ENCODE measurements at regions not wholly inside any gene's neighbourhood (a gene's known extent, or its start where the extent isn't known, plus 50 kb on each side); places are given as distances from the start of the nearest gene placed in this dataset.
A peak's percentile ranks its signal among the peaks of the same experiment; 100 is the strongest.

DNA sequence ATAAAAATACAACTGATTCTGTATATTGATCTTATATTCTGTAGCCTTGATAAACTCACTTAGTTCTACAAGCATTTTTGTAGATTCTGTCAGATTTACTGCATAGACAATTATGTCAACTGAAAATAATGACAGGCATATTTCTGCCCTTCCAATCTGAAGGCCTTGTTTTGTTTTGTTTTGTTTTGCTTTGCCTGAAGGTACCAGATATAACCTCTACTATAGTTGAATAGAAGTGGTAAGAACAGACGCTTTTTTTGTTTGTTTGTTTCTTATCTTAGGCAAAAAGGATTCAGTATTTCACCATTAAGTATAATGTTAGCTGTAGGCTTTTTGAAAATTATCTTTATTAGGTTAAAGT, 64.6 kb upstream of the RSPO3 start:
- no peaks in the 10 kb centered on the region for H3K36me3 ChIP-seq (ENCODE audit: control insufficient read depth, insufficient read depth, low read length)
- no peak for DNase-seq (ENCODE audit: low read depth)
- TF ChIP-seq, protein P1, sequence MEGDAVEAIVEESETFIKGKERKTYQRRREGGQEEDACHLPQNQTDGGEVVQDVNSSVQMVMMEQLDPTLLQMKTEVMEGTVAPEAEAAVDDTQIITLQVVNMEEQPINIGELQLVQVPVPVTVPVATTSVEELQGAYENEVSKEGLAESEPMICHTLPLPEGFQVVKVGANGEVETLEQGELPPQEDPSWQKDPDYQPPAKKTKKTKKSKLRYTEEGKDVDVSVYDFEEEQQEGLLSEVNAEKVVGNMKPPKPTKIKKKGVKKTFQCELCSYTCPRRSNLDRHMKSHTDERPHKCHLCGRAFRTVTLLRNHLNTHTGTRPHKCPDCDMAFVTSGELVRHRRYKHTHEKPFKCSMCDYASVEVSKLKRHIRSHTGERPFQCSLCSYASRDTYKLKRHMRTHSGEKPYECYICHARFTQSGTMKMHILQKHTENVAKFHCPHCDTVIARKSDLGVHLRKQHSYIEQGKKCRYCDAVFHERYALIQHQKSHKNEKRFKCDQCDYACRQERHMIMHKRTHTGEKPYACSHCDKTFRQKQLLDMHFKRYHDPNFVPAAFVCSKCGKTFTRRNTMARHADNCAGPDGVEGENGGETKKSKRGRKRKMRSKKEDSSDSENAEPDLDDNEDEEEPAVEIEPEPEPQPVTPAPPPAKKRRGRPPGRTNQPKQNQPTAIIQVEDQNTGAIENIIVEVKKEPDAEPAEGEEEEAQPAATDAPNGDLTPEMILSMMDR (IDR thresholded peaks at IDR 0.05; ENCODE audit: insufficient read depth, low read length, severe bottlenecking) = no peak
- no peak for FAIRE-seq
- H3K27me3 ChIP-seq (ENCODE audit: control insufficient read depth, insufficient read depth, low read length) = no peaks in the 10 kb centered on the region
- no peak overlapping the region for H3K4me3 ChIP-seq (ENCODE audit: low read depth, low read length)

DNA sequence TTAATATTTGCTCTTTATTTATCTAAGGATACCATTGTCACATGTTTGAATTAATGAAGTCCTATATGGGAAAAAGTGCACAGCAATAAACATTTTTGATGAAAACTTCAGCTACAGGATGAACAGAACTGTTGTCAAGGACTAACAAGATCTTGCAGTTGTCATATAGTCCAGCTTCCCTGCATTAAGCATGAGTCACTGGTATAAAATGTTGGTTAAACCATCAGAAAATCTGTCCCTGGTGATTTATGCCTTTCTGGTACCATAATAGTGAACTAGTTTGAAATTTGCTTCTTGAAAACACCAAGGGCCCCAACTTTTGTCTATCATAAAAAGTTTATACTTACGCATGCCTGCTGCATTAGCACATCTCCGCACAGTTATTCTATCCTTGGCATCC, 60.4 kb upstream of the RSPO3 start:
- TF ChIP-seq, protein P1 (IDR thresholded peaks at IDR 0.05; ENCODE audit: insufficient read depth, low read length, severe bottlenecking) = no peak
- DNase-seq (ENCODE audit: low read depth) (peak; percentile 37), FAIRE-seq (no peak)
- no peaks in the 10 kb centered on the region for H3K27me3 ChIP-seq (ENCODE audit: control insufficient read depth, insufficient read depth, low read length)
- H3K4me3 ChIP-seq (ENCODE audit: low read depth, low read length) = no peak overlapping the region
- H3K36me3 ChIP-seq (ENCODE audit: control insufficient read depth, insufficient read depth, low read length) = no peaks in the 10 kb centered on the region

DNA sequence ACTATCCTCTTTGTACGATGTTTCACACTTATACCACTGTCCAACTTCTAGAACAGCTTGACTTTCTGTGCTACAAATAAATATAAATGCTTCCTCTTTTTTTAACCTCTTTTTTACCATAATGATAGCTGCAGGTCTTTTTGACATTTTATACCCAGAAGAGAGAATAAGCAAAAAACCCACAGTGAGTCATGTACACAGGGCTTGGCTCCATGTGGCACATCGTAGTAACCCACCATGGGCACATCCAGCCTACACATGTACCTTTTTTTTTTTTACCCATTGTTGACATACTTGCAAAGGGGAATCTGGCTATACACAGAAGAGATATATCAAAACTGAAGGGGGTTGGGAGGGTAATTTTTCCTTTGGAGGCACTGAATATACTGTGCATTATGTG, 59.5 kb upstream of the RSPO3 start:
- no peak for FAIRE-seq

More for the DNA sequence above, 59.5 kb upstream of the RSPO3 start:
- H3K4me3 ChIP-seq (ENCODE audit: low read depth, low read length) = no peak overlapping the region
- no peak for DNase-seq (ENCODE audit: low read depth)
- H3K27me3 ChIP-seq (ENCODE audit: control insufficient read depth, insufficient read depth, low read length) = no peaks in the 10 kb centered on the region
- TF ChIP-seq, protein P1 (IDR thresholded peaks at IDR 0.05; ENCODE audit: insufficient read depth, low read length, severe bottlenecking) = no peak
- H3K36me3 ChIP-seq (ENCODE audit: control insufficient read depth, insufficient read depth, low read length) = no peaks in the 10 kb centered on the region

Measured in bronchial epithelial cell (primary cell).